SK-N-SH treated with all-trans-retinoic acid at 6 μM for 48 hours (cell line): ENCODE measurements at regions not wholly inside any gene's neighbourhood (a gene's known extent, or its start where the extent isn't known, plus 50 kb on each side); places are given as distances from the start of the nearest gene placed in this dataset.

ENCODE experiments used
- ATAC-seq: fragments of 200-7000 bp; cut with Tn5 transposase; 3 replicates; pipeline ENCODE4 v1.9.1; 2020; ENCODE audit warnings: mild to moderate bottlenecking, moderate library complexity
- ARNTL ChIP-seq: fragments of 450-650 bp; formaldehyde crosslinking; IDR thresholded peaks from 2 replicates; pipeline ENCODE4 v1.5.0; 2020; ENCODE audit warnings: low read depth, mild to moderate bottlenecking, moderate library complexity, borderline replicate concordance
- BACH2 ChIP-seq: fragments of 250-450 bp; sonication (Bioruptor Pico); IDR thresholded peaks from 2 replicates; pipeline ENCODE4 v1.9.0; 2021; ENCODE audit warnings: mild to moderate bottlenecking, borderline replicate concordance
- CSDC2 ChIP-seq: fragments of 250-450 bp; sonication (Bioruptor Pico); IDR thresholded peaks from 2 replicates; pipeline ENCODE4 v1.5.0; 2020; ENCODE audit warnings: mild to moderate bottlenecking, moderate library complexity
- ESRRG ChIP-seq: fragments of 250-450 bp; sonication (Bioruptor Pico); IDR thresholded peaks from 2 replicates; pipeline ENCODE4 v1.6.1; 2021; ENCODE audit warnings: mild to moderate bottlenecking
- GLIS3 ChIP-seq: fragments of 250-450 bp; sonication (Bioruptor Pico); IDR thresholded peaks from 2 replicates; pipeline ENCODE4 v1.5.0; 2020; ENCODE audit warnings: mild to moderate bottlenecking, moderate library complexity
- OSR1 ChIP-seq: fragments of 250-450 bp; sonication (Bioruptor Pico); IDR thresholded peaks from 2 replicates; pipeline ENCODE4 v1.8.0; 2022; ENCODE audit warnings: moderate library complexity, mild to moderate bottlenecking, inconsistent platforms
- PPARA ChIP-seq: fragments of 250-450 bp; sonication (Bioruptor Pico); IDR thresholded peaks from 2 replicates; pipeline ENCODE4 v1.5.0; 2020; ENCODE audit warnings: mild to moderate bottlenecking, borderline replicate concordance
- RARB ChIP-seq: fragments of 250-450 bp; sonication (Bioruptor Pico); IDR thresholded peaks from 2 replicates; pipeline ENCODE4 v1.8.0; 2021; ENCODE audit warnings: mild to moderate bottlenecking, moderate library complexity
- SNAI2 ChIP-seq: fragments of 250-450 bp; sonication (Bioruptor Pico); IDR thresholded peaks from 2 replicates; pipeline ENCODE4 v1.5.0; 2020; ENCODE audit warnings: mild to moderate bottlenecking, moderate library complexity
- TCF4 ChIP-seq: fragments of 250-450 bp; sonication (Bioruptor Pico); IDR thresholded peaks from 2 replicates; pipeline ENCODE4 v1.8.0; 2021; ENCODE audit warnings: mild to moderate bottlenecking, moderate library complexity, borderline replicate concordance
- TOX ChIP-seq: fragments of 250-450 bp; sonication (Bioruptor Pico); IDR thresholded peaks from 2 replicates; pipeline ENCODE4 v1.8.0; 2021; ENCODE audit warnings: mild to moderate bottlenecking, moderate library complexity, borderline replicate concordance
- ZC3H10 ChIP-seq: fragments of 250-450 bp; sonication (Bioruptor Pico); IDR thresholded peaks from 2 replicates; pipeline ENCODE4 v1.5.1; 2021; ENCODE audit warnings: mild to moderate bottlenecking, moderate library complexity
- ZFP3 ChIP-seq: fragments of 250-450 bp; sonication (Bioruptor Pico); IDR thresholded peaks from 2 replicates; pipeline ENCODE4 v1.5.0; 2020; ENCODE audit warnings: mild to moderate bottlenecking, moderate library complexity
- ZFP30 ChIP-seq: fragments of 450-650 bp; formaldehyde crosslinking; IDR thresholded peaks from 2 replicates; pipeline ENCODE4 v1.5.0; 2022; ENCODE audit warnings: mild to moderate bottlenecking, moderate library complexity
- ZNF565 ChIP-seq: fragments of 450-650 bp; formaldehyde crosslinking; conservative IDR thresholded peaks from 2 replicates; pipeline ENCODE4 v1.5.0; 2020; ENCODE audit warnings: low read depth, mild to moderate bottlenecking, moderate library complexity
- ZNF70 ChIP-seq: fragments of 450-650 bp; formaldehyde crosslinking; IDR thresholded peaks from 2 replicates; pipeline ENCODE4 v1.5.0; 2020; ENCODE audit warnings: mild to moderate bottlenecking, moderate library complexity
- TF ChIP-seq, protein P1 (sequence below): fragments of 250-450 bp; sonication (Bioruptor Pico); IDR thresholded peaks from 2 replicates; pipeline ENCODE4 v1.5.1; 2021; ENCODE audit warnings: mild to moderate bottlenecking, moderate library complexity
- TF ChIP-seq, protein P2 (sequence below): fragments of 250-450 bp; sonication (Bioruptor Pico); IDR thresholded peaks from 2 replicates; pipeline ENCODE4 v1.5.0; 2020; ENCODE audit warnings: mild to moderate bottlenecking, moderate library complexity
- TF ChIP-seq, protein P3 (sequence below): fragments of 250-450 bp; sonication (Bioruptor Pico); IDR thresholded peaks from 2 replicates; pipeline ENCODE4 v1.8.0; 2021; ENCODE audit warnings: low read depth, mild to moderate bottlenecking, moderate library complexity, borderline replicate concordance
- TF ChIP-seq, protein P4 (sequence below): fragments of 250-450 bp; sonication (Bioruptor Pico); IDR thresholded peaks from 2 replicates; pipeline ENCODE4 v1.8.0; 2020; ENCODE audit warnings: mild to moderate bottlenecking, moderate library complexity, borderline replicate concordance
- TF ChIP-seq, protein P5 (sequence below): fragments of 250-450 bp; sonication (Bioruptor Pico); IDR thresholded peaks from 2 replicates; pipeline ENCODE4 v1.5.1; 2020; ENCODE audit warnings: low read depth, mild to moderate bottlenecking, moderate library complexity

DNA sequence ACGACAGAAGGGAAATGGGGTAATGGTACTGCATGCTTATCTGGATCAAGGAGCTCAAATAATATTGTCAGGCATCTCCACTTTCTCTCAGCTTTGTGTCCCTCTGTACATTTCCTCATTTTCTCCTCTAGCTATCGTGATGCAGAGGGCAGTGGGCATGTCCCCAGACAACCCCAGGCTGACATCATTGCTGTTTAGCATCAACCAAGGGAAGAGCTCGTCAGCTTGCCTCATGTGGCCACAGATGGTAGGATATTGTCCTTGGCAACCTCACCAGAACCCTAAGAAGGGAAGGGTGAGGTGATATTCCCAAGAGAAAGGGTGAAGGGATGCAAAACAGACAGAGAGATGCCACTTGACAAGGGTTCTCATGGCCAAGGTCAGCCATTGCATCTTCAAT lies 58.3 kb downstream of the MAFB start:
- TF ChIP-seq, protein P1, sequence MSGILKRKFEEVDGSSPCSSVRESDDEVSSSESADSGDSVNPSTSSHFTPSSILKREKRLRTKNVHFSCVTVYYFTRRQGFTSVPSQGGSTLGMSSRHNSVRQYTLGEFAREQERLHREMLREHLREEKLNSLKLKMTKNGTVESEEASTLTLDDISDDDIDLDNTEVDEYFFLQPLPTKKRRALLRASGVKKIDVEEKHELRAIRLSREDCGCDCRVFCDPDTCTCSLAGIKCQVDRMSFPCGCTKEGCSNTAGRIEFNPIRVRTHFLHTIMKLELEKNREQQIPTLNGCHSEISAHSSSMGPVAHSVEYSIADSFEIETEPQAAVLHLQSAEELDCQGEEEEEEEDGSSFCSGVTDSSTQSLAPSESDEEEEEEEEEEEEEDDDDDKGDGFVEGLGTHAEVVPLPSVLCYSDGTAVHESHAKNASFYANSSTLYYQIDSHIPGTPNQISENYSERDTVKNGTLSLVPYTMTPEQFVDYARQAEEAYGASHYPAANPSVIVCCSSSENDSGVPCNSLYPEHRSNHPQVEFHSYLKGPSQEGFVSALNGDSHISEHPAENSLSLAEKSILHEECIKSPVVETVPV (CRISPR knock-in tag): no peak
- TF ChIP-seq PPARA (CRISPR knock-in tag) (no peak), TOX (CRISPR knock-in tag) (no peak), RARB (no peak), ZNF70 (CRISPR knock-in tag) (no peak)
- TF ChIP-seq, protein P2, sequence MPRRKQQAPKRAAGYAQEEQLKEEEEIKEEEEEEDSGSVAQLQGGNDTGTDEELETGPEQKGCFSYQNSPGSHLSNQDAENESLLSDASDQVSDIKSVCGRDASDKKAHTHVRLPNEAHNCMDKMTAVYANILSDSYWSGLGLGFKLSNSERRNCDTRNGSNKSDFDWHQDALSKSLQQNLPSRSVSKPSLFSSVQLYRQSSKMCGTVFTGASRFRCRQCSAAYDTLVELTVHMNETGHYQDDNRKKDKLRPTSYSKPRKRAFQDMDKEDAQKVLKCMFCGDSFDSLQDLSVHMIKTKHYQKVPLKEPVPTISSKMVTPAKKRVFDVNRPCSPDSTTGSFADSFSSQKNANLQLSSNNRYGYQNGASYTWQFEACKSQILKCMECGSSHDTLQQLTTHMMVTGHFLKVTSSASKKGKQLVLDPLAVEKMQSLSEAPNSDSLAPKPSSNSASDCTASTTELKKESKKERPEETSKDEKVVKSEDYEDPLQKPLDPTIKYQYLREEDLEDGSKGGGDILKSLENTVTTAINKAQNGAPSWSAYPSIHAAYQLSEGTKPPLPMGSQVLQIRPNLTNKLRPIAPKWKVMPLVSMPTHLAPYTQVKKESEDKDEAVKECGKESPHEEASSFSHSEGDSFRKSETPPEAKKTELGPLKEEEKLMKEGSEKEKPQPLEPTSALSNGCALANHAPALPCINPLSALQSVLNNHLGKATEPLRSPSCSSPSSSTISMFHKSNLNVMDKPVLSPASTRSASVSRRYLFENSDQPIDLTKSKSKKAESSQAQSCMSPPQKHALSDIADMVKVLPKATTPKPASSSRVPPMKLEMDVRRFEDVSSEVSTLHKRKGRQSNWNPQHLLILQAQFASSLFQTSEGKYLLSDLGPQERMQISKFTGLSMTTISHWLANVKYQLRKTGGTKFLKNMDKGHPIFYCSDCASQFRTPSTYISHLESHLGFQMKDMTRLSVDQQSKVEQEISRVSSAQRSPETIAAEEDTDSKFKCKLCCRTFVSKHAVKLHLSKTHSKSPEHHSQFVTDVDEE (CRISPR knock-in tag): no peak
- TF ChIP-seq, protein P3, sequence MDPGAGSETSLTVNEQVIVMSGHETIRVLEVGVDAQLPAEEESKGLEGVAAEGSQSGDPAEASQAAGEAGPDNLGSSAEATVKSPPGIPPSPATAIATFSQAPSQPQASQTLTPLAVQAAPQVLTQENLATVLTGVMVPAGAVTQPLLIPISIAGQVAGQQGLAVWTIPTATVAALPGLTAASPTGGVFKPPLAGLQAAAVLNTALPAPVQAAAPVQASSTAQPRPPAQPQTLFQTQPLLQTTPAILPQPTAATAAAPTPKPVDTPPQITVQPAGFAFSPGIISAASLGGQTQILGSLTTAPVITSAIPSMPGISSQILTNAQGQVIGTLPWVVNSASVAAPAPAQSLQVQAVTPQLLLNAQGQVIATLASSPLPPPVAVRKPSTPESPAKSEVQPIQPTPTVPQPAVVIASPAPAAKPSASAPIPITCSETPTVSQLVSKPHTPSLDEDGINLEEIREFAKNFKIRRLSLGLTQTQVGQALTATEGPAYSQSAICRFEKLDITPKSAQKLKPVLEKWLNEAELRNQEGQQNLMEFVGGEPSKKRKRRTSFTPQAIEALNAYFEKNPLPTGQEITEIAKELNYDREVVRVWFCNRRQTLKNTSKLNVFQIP: no peak
- ATAC-seq: no peak

DNA sequence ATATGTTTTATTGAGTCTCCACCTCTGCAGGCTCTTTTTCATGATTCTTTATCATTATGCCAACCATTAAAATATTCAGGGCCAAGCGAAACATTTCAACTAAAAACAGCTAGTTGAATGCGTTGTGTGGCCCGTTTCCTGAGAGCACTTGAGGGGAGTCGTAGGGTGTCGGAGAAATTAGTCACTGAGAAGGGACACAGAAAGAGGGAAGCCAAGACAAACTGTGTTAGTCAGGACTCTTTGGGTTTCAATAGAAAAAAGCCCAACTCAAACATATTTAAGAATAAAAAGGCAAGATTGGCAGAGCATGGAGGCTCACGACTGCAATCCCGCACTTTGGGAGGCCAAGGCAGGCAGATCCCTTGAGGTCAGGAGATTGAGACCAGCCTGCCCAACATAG lies 58.9 kb downstream of the MAFB start:
- TF ChIP-seq ZFP30 (CRISPR knock-in tag): no peak
- no peak for TF ChIP-seq OSR1 (CRISPR knock-in tag)
- no peak for TF ChIP-seq ZNF565 (CRISPR knock-in tag)
- no peak for TF ChIP-seq GLIS3 (CRISPR knock-in tag)
- TF ChIP-seq, protein P1 (CRISPR knock-in tag): no peak
- TF ChIP-seq, protein P4, sequence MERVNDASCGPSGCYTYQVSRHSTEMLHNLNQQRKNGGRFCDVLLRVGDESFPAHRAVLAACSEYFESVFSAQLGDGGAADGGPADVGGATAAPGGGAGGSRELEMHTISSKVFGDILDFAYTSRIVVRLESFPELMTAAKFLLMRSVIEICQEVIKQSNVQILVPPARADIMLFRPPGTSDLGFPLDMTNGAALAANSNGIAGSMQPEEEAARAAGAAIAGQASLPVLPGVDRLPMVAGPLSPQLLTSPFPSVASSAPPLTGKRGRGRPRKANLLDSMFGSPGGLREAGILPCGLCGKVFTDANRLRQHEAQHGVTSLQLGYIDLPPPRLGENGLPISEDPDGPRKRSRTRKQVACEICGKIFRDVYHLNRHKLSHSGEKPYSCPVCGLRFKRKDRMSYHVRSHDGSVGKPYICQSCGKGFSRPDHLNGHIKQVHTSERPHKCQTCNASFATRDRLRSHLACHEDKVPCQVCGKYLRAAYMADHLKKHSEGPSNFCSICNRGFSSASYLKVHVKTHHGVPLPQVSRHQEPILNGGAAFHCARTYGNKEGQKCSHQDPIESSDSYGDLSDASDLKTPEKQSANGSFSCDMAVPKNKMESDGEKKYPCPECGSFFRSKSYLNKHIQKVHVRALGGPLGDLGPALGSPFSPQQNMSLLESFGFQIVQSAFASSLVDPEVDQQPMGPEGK (CRISPR knock-in tag): no peak
- TF ChIP-seq TCF4 (CRISPR knock-in tag): no peak
- no peak for TF ChIP-seq ZC3H10 (CRISPR knock-in tag)
- no peak for TF ChIP-seq ARNTL
- TF ChIP-seq, protein P5, sequence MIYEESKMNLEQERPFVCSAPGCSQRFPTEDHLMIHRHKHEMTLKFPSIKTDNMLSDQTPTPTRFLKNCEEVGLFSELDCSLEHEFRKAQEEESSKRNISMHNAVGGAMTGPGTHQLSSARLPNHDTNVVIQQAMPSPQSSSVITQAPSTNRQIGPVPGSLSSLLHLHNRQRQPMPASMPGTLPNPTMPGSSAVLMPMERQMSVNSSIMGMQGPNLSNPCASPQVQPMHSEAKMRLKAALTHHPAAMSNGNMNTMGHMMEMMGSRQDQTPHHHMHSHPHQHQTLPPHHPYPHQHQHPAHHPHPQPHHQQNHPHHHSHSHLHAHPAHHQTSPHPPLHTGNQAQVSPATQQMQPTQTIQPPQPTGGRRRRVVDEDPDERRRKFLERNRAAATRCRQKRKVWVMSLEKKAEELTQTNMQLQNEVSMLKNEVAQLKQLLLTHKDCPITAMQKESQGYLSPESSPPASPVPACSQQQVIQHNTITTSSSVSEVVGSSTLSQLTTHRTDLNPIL: no peak
- no peak for TF ChIP-seq ESRRG (CRISPR knock-in tag)
- TF ChIP-seq ZNF70 (CRISPR knock-in tag): no peak
- TF ChIP-seq, protein P2 (CRISPR knock-in tag): no peak
- no peak for TF ChIP-seq ZFP3 (CRISPR knock-in tag)
- TF ChIP-seq PPARA (CRISPR knock-in tag): no peak
- no peak for TF ChIP-seq SNAI2 (CRISPR knock-in tag)
- TF ChIP-seq BACH2 (CRISPR knock-in tag): no peak
- TF ChIP-seq CSDC2 (CRISPR knock-in tag): no peak
- no peak for ATAC-seq
